ENCODE measurements at regions not wholly inside any gene's neighbourhood (a gene's known extent, or its start where the extent isn't known, plus 50 kb on each side); places are given as distances from the start of the nearest gene placed in this dataset.

DNA sequence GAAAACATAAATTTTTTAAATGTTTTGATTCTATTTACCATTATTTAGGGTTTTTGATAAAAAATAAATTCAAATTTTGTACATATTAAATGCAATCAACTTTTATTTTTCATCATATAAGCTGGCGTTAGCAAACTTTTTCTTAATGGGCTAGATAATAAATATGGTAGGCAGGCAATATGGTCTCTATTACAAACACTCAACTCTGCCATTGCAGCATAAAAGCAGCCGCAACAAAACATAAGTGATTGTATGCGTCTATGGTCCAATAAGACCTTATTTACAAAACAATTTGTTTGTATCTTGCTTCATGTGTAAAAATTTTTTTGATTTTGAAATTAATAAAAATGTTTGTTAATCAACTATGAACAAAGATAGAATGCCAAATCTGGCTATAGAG, 116.8 kb upstream of the GLI2 start:
- no peak for DNase-seq

DNA sequence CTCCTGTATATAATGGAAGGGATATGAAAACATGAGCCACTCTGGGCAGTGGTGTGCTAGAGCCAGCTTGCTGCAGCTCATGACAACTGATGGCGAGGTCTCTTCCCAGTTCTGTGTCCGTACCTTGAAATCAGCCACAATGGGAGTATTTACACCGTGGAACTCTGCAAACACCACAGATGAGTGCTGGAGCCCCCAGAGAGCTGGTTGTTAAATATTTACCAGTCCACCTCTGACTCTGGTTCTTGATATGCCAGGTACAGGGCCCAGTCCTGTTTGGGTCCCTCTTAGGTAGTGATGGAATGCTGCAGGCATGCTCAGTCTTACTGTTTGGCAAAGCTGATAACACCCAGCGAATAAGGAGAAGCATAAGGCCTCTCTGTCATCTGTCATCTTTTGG, 116.1 kb upstream of the GLI2 start:
- no peak for DNase-seq

GRCh38 chr2:120620025-120620793, 115.5 kb upstream of the GLI2 start:
- no peak for DNase-seq

DNA sequence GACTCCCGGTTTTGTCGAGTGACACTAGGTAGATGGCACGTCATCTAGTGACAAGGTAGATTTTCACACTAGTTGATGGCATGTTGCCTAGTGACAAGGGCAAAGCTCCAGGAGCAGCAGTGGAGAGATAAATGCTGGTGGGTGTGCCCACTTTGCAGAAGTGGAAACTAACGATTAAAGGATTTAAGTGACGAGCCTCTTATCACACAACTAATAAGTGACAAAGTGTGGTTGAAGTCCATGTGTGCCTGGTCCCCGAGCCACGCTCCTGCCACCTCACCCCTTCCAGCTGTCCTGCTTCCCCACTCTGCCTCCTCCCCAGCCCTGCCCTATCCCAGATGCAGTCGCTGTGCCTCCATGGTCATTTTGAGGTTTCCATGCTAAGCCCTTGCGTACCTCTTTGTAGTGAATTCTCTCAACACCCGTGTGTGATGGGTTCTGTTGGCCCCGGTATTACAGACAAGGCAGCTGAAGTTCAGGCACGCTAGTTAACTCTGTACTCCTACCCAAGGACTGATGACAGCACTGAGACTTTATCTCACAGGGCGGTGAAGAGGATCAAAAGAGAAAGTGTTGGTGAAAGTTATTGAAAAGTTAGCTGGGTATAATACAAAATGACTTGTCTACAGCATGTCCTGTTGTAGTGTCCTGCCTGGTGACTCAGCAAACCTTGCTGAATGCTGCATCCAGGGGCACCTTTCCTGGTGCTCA, 113.4 kb upstream of the GLI2 start:
- no peak for DNase-seq

DNA sequence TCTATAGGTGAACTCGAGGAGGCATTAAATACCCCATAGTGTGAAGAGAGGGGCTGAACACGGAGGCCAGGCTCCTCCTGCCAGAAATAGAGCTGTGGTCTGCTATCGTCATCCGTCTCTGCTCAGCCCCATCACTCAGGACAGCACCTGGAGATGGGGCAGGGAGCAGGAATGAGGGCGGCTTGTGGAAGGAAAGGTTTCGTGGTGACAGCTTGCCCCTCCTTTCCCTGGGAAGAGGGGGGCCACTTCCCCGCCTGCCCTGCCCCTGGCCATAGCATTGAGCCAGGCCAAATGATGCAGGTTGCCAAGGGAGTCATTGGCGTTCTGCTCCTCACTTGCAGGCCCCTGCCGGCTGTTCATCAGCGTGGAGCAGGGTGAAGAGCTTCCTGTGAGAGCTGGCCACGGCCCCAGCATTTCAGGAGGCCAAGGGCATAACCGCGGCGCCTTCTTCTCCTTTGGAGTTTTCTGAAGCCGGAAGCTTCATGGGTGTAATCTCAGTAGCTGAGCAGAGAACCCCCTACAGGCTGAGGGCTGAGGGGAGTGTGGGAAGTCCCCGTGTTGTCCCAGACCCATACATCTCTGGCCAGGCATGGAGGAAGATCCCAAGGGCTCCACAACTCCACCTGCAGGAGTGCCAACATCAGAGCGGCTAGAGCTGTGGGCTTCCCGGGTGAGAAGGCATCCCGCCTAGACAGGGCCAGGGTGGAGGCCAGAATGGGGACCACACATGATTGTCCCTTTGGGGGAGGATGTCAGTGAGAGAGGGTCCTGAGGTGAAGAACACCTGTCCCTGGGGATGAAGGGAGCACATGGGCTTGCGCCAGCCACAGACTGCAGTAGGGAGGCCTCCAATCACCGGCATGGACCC, 112.5 kb upstream of the GLI2 start:
- no peak for DNase-seq

- no peak for DNase-seq
These were observed 111.5 kb upstream of the GLI2 start for GRCh38 chr2:120624061-120624737.

DNA sequence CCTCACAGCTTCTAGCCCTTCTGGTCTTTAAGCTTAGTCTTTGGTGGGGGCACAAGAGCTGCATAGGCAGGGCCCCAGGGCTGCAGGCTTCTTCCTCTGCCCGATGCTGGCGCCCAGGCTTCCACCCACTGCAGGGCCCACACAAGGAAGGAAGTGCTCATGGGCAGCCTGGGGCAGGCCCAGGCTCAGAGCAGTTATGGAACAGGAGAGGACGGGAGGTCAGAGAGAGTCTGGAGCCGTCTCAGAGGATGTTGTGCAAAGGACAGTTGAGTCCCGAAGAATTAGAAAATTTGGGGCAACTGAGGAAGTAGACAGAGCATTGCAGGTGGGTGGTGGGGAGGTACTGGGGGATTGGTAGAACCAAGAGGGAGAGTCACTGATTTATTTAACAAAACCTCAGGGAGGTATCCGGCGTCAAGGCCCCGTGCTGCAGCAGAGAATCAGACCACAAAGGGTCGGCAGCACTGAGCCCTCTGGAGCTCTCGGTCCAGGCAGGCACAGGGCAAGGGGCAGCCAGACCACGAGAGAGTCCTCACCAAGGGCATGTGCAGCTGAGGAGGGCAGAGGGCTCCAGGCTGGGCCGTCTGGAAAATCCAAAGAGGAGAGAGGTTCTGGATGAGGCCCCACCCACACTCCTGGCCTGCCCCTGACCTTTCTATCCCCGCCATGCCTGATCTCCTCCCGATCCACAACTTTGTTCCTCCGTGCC, 110.8 kb upstream of the GLI2 start:
- DNase-seq = no peak

DNA sequence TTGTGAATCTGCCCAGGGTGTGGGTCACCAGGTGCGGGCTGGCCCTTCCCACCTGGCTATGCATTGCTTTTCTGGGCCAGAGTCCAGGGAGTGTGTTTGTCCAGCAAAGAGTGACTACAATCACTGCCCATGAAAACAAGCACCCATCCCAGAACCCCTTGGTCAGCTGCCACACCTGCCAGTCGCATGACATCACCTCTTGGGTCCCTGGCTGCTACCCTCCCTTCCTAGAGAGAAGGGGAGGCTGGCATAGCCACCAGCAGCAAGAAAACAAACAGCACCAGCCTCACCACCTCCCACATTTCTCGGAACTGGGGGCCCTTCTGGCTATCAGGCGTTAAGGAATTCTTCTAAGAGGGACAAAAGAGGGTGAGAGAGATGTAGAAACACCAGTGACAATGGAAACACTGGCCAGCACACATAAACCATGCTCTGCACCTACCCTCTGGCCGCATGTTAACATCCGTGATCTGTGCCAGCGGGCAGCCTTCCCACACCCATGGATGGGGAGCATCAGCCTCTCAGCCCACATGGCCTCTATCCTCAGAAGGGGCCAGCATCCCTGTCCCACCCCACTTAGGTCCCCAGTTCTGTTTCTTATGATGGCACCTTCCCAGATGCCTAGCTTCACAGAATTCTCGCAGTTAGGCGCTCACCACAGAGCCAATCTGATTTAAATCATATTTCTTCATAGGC, 109.7 kb upstream of the GLI2 start:
- DNase-seq = peak; percentile 96

DNA sequence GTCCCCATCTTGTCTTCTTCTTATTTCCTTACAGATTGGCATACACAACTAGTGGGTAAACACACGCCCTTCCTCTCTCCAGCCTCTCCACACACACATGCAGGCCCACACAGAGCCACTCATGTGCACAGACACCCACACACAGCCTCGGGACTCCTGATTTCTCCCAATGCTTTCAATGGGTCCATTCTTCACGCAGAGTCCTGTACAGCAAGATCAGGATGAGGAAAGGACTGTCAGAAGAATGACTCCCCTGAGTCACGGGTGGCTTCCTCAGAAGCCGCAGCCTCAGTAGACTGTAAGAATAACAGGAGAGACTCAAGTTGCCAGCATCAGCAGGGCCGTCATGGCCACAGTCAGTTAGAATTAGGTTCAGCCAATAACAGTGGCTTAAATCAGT, 109.1 kb upstream of the GLI2 start:
- no peak for DNase-seq

- no peak for DNase-seq
These were observed 107.4 kb upstream of the GLI2 start for GRCh38 chr2:120628248-120628647.

DNA sequence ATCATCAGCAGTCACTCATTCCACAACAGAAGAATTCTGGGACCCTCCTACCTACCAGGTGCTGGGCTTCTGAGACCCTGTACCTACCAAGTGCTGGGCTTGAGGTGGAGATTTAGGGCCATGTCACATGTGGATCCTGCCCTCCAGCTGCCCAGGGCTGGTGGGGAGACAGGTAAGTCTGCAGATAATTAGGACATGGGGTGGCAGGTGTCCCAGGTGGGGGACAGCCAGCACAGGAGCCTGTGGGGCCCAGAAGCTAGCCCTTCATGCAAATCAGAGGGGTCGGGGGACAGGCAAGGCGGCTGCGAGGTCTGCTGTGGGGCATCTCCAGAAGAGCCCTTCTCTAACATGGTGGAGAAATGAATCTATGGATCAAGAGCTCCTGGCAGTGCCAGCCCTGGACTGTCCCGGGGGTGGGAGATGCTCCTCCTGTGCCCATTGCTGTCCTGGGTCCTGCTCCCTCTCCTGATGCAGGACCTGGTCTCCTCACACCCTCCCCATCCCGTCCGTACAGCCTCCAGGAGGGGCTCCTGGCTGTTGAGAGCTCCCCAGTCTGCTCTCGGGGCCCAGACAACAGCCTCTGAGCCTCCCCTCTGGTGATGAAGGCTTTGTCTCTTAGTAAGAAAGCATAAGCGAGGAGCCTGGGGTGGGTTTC, 106.3 kb upstream of the GLI2 start:
- DNase-seq = no peak

DNA sequence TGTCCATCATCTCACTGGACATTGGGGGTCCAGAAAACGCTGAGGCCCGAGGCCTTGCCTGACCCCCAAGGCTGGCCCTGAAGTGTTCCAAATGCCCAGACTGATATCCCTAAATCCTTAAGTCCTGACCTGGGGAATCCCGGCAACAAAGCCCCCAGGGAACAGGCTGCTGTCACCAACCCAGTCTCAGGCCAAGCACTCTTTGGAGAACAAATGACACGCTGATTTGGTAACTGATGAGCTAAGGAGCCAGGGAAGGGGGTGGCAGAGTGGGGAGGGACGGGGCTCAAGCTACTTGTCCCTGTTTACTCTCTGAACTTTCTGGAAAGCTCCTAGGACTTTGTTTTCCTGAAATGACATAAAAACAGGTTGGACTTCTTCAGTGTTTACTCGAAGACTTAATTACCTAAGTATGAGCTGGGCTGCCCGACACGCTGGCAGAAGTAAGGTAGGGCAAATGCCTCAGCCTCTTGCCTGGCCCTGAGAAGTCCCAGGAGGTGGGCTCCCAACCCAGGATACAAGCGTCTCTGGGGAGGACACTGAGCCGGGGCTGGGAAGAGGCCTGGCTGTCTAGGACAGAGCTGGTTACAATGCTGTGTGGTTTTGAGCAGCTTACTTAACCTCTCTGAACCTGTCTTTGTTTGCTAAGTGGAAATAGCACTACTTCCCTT, 105.5 kb upstream of the GLI2 start:
- DNase-seq = no peak

DNA sequence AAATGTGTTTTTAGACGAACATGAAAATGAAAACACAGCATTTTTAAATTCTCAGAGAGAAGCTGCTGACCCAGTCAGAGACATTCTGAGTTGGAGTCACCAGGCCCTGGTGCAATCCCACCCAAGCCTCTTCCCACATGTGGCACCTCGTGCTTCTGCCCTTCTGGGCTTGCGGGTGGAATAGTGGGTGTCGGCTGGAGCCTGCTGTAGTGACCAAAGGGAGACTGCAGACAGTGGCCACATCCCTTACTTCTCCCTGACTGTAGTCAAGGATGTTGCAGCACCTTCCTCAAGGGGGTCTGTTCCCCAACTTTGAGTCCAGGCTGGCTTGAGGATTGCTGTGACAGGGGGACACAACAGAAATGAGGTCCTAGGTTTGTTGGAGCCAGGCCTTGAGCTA, 104.4 kb upstream of the GLI2 start:
- DNase-seq = no peak

- no peak for DNase-seq
These were observed 103.9 kb upstream of the GLI2 start for GRCh38 chr2:120631724-120632123.

- peak; percentile 49 for DNase-seq
These were observed 102.6 kb upstream of the GLI2 start for GRCh38 chr2:120632796-120633646.

- no peak for DNase-seq
These were observed 101.1 kb upstream of the GLI2 start for GRCh38 chr2:120634533-120634932.

DNA sequence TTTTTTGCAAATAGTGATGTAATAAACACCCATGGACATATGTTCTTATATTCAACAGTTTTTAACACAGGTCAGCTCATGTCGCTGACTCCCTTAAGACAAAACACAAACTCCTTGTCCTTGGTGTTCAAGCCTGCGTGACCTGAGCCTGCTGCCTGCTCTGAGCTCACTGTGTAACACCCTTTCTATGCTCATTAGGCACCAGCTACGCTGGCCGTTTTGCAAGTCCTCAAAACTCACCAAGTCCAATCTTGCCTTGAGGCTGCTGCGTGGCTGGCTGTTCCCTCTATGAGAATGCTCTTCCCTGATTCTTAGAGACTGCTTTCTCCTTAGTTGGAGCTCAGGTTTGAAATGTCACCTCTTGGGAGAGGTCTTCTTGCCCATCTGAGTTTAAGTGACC, 100.5 kb upstream of the GLI2 start:
- DNase-seq = no peak

GRCh38 chr2:120637847-120638246, 97.8 kb upstream of the GLI2 start:
- DNase-seq = no peak

GRCh38 chr2:120638450-120638849, 97.2 kb upstream of the GLI2 start:
- DNase-seq = no peak

DNA sequence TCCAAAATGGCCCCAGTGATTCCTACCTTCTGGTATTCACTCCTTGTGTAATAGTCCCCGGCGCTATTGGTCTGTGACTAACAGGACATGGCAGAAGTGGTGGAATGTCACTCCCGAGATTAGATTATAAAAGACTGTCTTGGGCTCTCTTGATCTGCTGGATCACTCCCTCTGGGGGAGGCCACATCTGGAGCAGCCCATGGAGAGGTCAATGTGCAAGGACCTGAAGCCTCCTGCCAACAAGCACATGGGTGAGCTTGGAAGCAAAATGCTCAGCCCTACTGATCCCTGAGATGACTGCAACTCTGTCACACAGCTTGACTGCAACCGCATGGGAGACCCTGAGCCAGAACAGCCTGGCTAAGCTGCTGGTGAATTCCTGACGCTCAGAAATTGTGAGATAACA, 94.3 kb upstream of the GLI2 start:
- DNase-seq = no peak
